Endodermal cell (in vitro differentiated cells): ENCODE measurements at regions not wholly inside any gene's neighbourhood (a gene's known extent, or its start where the extent isn't known, plus 50 kb on each side); places are given as distances from the start of the nearest gene placed in this dataset.

Source experiments
- DNase-seq: peaks from one replicate; pipeline ENCODE4 v3.0.0-alpha.2; 2017
- H3K27ac ChIP-seq: 2 replicates; pipeline ENCODE4 v1.5.1; 2013; ENCODE audit warnings: mild to moderate bottlenecking, low read depth, low read length, moderate library complexity
- H3K27me3 ChIP-seq: 2 replicates; pipeline ENCODE4 v1.6.1; 2013; ENCODE audit warnings: mild to moderate bottlenecking, low read length, moderate library complexity; ENCODE audit not compliant: insufficient read depth, control insufficient read depth, poor library complexity, severe bottlenecking
- H3K36me3 ChIP-seq: 2 replicates; pipeline ENCODE4 v1.7.0; 2013; ENCODE audit warnings: mild to moderate bottlenecking, low read length, moderate library complexity; ENCODE audit not compliant: control insufficient read depth, insufficient read depth
- H3K4me1 ChIP-seq: one replicate; pipeline ENCODE4 v1.7.0; 2013; ENCODE audit warnings: low read length; ENCODE audit not compliant: control insufficient read depth, insufficient read depth
- H3K4me3 ChIP-seq: 2 replicates; pipeline ENCODE4 v1.5.1; 2013; ENCODE audit warnings: mild to moderate bottlenecking, low read length, moderate library complexity
- H3K9ac ChIP-seq: 2 replicates; pipeline ENCODE4 v1.6.1; 2013; ENCODE audit warnings: mild to moderate bottlenecking, low read length, moderate library complexity; ENCODE audit not compliant: poor library complexity, severe bottlenecking; ENCODE audit errors: extremely low read depth
- H3K9me3 ChIP-seq: 2 replicates; pipeline ENCODE4 v1.6.1; 2013; ENCODE audit warnings: mild to moderate bottlenecking, low read length, moderate library complexity; ENCODE audit not compliant: control insufficient read depth
- H3K27ac Mint-ChIP-seq: 2 replicates; pipeline ENCODE4 v1.8.0; 2020; ENCODE audit warnings: mixed read lengths
- H3K27me3 Mint-ChIP-seq: 2 replicates; pipeline ENCODE4 v1.8.0; 2021; ENCODE audit warnings: mild to moderate bottlenecking, mixed read lengths; ENCODE audit not compliant: insufficient read depth
- H3K36me3 Mint-ChIP-seq: 2 replicates; pipeline ENCODE4 v1.8.0; 2020; ENCODE audit warnings: low read depth, mixed read lengths
- H3K4me1 Mint-ChIP-seq: 2 replicates; pipeline ENCODE4 v1.8.0; 2020; ENCODE audit warnings: mixed read lengths
- H3K4me3 Mint-ChIP-seq: 2 replicates; pipeline ENCODE4 v1.8.0; 2020; ENCODE audit warnings: mild to moderate bottlenecking, moderate library complexity, mixed read lengths
- H3K9me3 Mint-ChIP-seq: 2 replicates; pipeline ENCODE4 v1.8.0; 2020; ENCODE audit warnings: mild to moderate bottlenecking, mixed read lengths
- WGBS, 2 experiments: methylation state at CpG; one replicate each; pipeline versions ENCODE4 v1.1.5 to v1.1.7; 2013; ENCODE audit warnings: missing lambda C conversion rate in 2 of 2, mixed read lengths in 1 of 2; ENCODE audit not compliant: insufficient coverage in 1 of 2, insufficient read length in 1 of 2; 5-methylcytosine and 5-hydroxymethylcytosine counted together
- TF ChIP-seq, protein P1 (sequence below): fragments of 200-600 bp; sonication (generic); conservative IDR thresholded peaks from 2 replicates; pipeline ENCODE4 v1.5.0; 2021; ENCODE audit warnings: antibody characterized with exemption, mild to moderate bottlenecking

DNA sequence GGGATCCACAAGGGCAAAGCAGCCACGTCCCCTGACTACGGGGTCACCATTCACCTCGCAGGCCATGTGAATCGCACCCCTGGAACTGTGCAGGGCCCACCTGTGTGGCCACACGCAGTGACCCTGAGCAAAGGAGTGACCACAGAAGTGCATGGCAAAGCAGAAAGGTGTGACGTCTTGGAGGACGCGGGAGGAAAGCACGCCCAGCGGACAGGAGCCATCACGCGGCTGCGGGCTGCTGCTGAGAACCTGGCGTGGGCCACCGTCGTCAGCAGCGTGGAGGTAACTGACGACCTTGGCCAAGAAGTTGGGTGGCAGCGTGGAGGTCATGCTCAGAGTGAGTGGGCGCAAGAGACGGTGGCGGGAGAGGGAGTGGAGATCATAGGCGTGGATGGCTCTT, 76.7 kb upstream of the C1orf174 start:
- Mint-ChIP-seq H3K27ac (no peak overlapping the region), H3K36me3 (no peaks in the 10 kb centered on the region), H3K4me1 (peaks cover 9% of the 10 kb centered on the region), H3K9me3 (peaks cover 12% of the 10 kb centered on the region), H3K27me3 (no peaks in the 10 kb centered on the region), H3K4me3 (no peak overlapping the region)
- Histone ChIP-seq H3K27me3 (no peaks in the 10 kb centered on the region), H3K4me3 (no peak overlapping the region), H3K9me3 (peaks cover 12% of the 10 kb centered on the region), H3K9ac (no peak overlapping the region), H3K27ac (no peak overlapping the region), H3K36me3 (no peaks in the 10 kb centered on the region), H3K4me1 (no peaks in the 10 kb centered on the region)
- TF ChIP-seq, protein P1, sequence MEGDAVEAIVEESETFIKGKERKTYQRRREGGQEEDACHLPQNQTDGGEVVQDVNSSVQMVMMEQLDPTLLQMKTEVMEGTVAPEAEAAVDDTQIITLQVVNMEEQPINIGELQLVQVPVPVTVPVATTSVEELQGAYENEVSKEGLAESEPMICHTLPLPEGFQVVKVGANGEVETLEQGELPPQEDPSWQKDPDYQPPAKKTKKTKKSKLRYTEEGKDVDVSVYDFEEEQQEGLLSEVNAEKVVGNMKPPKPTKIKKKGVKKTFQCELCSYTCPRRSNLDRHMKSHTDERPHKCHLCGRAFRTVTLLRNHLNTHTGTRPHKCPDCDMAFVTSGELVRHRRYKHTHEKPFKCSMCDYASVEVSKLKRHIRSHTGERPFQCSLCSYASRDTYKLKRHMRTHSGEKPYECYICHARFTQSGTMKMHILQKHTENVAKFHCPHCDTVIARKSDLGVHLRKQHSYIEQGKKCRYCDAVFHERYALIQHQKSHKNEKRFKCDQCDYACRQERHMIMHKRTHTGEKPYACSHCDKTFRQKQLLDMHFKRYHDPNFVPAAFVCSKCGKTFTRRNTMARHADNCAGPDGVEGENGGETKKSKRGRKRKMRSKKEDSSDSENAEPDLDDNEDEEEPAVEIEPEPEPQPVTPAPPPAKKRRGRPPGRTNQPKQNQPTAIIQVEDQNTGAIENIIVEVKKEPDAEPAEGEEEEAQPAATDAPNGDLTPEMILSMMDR = no peak
- DNase-seq = no peak
- WGBS, 2 experiments = 94 to 96% methylated on average over 21 to 23 of the region's 23 CpGs

DNA sequence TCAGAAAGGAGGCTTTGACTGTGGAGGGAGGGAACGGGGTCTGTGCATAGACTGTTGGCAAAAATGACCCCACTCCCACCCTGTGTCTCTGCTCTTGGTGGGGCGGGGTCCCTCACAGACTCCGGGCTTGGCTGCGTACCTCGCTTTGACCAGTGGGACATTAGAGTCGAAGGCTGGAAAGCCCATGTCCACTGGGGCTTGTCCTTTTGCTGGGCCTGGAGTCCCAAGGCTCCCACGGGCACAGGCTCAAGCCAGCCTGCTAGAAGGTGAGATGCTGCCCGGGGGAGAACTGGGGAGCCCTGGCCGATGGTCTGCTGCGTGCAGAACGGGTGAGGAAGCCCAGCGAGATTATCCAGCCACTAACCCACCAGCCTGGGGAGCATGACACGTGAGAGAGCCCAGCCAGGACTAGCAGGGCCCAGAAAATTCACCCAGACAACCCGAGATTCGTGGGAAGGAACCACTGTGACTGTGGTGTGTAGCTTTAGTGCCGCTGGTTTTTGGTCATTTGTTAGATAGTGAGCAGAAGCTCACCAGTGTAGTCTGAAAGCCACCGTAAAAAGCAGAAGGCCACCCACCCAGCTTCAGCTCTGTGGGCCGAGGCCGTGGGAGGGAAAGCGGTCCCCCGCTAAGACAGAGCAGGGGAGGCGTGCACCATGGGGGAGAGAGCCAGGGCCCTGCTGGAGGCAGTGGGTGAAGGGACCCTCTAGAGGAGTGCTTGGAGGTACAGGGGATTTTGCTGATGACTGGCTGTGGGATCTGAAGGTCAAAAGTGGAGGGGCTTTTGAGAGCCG, 78.3 kb upstream of the C1orf174 start:
- no peak overlapping the region for H3K9ac ChIP-seq
- Mint-ChIP-seq H3K4me1 (peaks cover 9% of the 10 kb centered on the region), H3K27ac (no peak overlapping the region), H3K27me3 (no peaks in the 10 kb centered on the region), H3K4me3 (no peak overlapping the region), H3K36me3 (no peaks in the 10 kb centered on the region), H3K9me3 (no peaks in the 10 kb centered on the region)
- no peaks in the 10 kb centered on the region for H3K36me3 ChIP-seq
- no peak overlapping the region for H3K4me3 ChIP-seq
- no peaks in the 10 kb centered on the region for H3K4me1 ChIP-seq
- no peaks in the 10 kb centered on the region for H3K27me3 ChIP-seq
- no peak overlapping the region for H3K27ac ChIP-seq
- WGBS, 2 experiments = 93 to 94% methylated on average over 3 to 23 of the region's 23 CpGs
- no peak for DNase-seq
- TF ChIP-seq, protein P1 = no peak
- H3K9me3 ChIP-seq = peaks cover 1% of the 10 kb centered on the region

DNA sequence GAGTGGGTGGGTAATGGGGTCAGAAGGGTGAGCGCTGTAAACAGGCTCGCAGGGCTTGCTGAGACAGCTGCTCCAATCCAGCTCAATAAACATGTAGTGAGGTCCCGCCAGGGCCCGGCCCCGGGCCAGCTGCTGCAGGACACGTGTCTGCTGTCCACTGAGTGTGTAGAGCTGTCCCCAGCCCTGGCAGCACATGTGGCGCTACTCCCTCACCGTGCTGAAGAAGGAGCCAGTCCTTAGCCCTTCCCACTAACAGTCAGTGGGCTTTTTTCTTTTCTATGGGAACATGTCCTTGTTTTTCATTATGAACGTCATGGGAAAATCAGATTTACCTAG, 78.9 kb upstream of the C1orf174 start:
- peaks cover 9% of the 10 kb centered on the region for H3K4me1 Mint-ChIP-seq
- H3K36me3 ChIP-seq = no peaks in the 10 kb centered on the region
- DNase-seq = no peak
- H3K4me3 Mint-ChIP-seq = no peak overlapping the region
- 95 to 96% methylated on average over 7 to 9 of the region's 9 CpGs for WGBS, 2 experiments
- no peak overlapping the region for H3K4me3 ChIP-seq
- H3K4me1 ChIP-seq = no peaks in the 10 kb centered on the region
- TF ChIP-seq, protein P1 = no peak
- H3K27ac ChIP-seq = no peak overlapping the region
- H3K27ac Mint-ChIP-seq = no peak overlapping the region
- H3K36me3 Mint-ChIP-seq = no peaks in the 10 kb centered on the region
- no peaks in the 10 kb centered on the region for H3K27me3 Mint-ChIP-seq
- no peaks in the 10 kb centered on the region for H3K27me3 ChIP-seq
- H3K9me3 ChIP-seq = no peaks in the 10 kb centered on the region
- no peak overlapping the region for H3K9ac ChIP-seq
- H3K9me3 Mint-ChIP-seq = no peaks in the 10 kb centered on the region
